IPS-NIHi7 (cell line): ENCODE measurements at regions not wholly inside any gene's neighbourhood (a gene's known extent, or its start where the extent isn't known, plus 50 kb on each side); places are given as distances from the start of the nearest gene placed in this dataset.
"Not testable (repeated sequence)": the region's sequence is repeated elsewhere in the genome, so short reads cannot be mapped to it uniquely, and the experiment has no call there.

ENCODE experiments used
- DNase-seq: peaks from one replicate; pipeline ENCODE4 v3.0.0; 2012; ENCODE audit warnings: mixed read lengths; ENCODE audit errors: extremely low spot score

GRCh38 chr9:126170286-126170823, 156.3 kb upstream of the MVB12B start:
- DNase-seq, result no peak

- DNase-seq, result no peak
Measured at GRCh38 chr9:126171641-126172040, 155.0 kb upstream of the MVB12B start.

- no peak for DNase-seq
Measured at GRCh38 chr9:126173401-126173800, 153.2 kb upstream of the MVB12B start.

GRCh38 chr9:126173929-126174328, 152.7 kb upstream of the MVB12B start:
- DNase-seq, result no peak

GRCh38 chr9:126183266-126183665, 143.4 kb upstream of the MVB12B start:
- no peak for DNase-seq

GRCh38 chr9:126190994-126191393, 135.6 kb upstream of the MVB12B start:
- not testable (repeated sequence) for DNase-seq

- DNase-seq, result no peak
Measured at GRCh38 chr9:126198854-126199253, 127.8 kb upstream of the MVB12B start.

- DNase-seq, result no peak
Measured at GRCh38 chr9:126203313-126203712, 123.3 kb upstream of the MVB12B start.

GRCh38 chr9:126204197-126204596, 122.4 kb upstream of the MVB12B start:
- DNase-seq, result no peak

- no peak for DNase-seq
Measured at GRCh38 chr9:126204708-126205225, 121.9 kb upstream of the MVB12B start.

GRCh38 chr9:126205265-126205664, 121.4 kb upstream of the MVB12B start:
- DNase-seq, result no peak

- DNase-seq, result no peak
Measured at GRCh38 chr9:126205845-126206498, 120.7 kb upstream of the MVB12B start.

- DNase-seq, result no peak
Measured at GRCh38 chr9:126207256-126207655, 119.4 kb upstream of the MVB12B start.

GRCh38 chr9:126208216-126208758, 118.3 kb upstream of the MVB12B start:
- DNase-seq, result no peak

- no peak for DNase-seq
Measured at GRCh38 chr9:126211441-126212074, 115.1 kb upstream of the MVB12B start.

- DNase-seq, result no peak
Measured at GRCh38 chr9:126215486-126215885, 111.1 kb upstream of the MVB12B start.

GRCh38 chr9:126216826-126217225, 109.8 kb upstream of the MVB12B start:
- DNase-seq, result no peak

GRCh38 chr9:126217250-126217653, 109.4 kb upstream of the MVB12B start:
- no peak for DNase-seq

GRCh38 chr9:126217797-126218196, 108.8 kb upstream of the MVB12B start:
- no peak for DNase-seq

GRCh38 chr9:126218359-126219125, 108.1 kb upstream of the MVB12B start:
- no peak for DNase-seq

- no peak for DNase-seq
Measured at GRCh38 chr9:126219166-126219565, 107.5 kb upstream of the MVB12B start.

- DNase-seq, result peak; percentile 45
Measured at GRCh38 chr9:126219648-126220063, 107.0 kb upstream of the MVB12B start.
